ENCODE measurements at regions not wholly inside any gene's neighbourhood (a gene's known extent, or its start where the extent isn't known, plus 50 kb on each side); places are given as distances from the start of the nearest gene placed in this dataset.

DNA sequence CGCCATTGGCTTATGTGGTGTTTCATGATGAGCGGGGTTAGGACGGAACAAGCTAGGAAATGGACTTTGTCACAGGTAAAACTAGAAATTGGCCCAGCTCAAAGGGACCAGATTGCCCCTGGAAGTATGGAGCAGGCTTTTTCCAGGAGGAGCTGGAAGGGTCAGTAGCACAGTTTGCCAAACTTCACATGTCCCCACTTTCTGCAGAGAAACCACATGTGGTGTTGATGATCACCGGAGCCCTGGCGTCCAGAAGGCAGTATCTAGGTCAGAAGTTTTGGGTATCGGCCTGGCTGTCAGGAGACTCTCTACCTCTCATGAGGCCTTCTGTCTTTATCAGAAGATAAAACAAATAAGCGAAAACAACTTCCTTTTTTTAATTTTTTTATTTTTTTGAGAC, 248.5 kb downstream of the SOX9 start:
- Histone ChIP-seq H3K36me3 (no peaks in the 10 kb centered on the region), H3K27ac (no peak overlapping the region), H3K4me1 (no peaks in the 10 kb centered on the region), H3K9me3 (no peaks in the 10 kb centered on the region), H3K27me3 (peaks cover 0 to 3% of the 10 kb centered on the region in 2 donors), H3K4me3 (no peak overlapping the region)
- intact Hi-C loops (cut with DNase I; ENCODE audit: low total_unique reads) = loop anchor here (10.0 kb wide), 1 partner anchor 1545 kb away; no protein-coding TSS in a partner anchor
- TF ChIP-seq, protein P1, sequence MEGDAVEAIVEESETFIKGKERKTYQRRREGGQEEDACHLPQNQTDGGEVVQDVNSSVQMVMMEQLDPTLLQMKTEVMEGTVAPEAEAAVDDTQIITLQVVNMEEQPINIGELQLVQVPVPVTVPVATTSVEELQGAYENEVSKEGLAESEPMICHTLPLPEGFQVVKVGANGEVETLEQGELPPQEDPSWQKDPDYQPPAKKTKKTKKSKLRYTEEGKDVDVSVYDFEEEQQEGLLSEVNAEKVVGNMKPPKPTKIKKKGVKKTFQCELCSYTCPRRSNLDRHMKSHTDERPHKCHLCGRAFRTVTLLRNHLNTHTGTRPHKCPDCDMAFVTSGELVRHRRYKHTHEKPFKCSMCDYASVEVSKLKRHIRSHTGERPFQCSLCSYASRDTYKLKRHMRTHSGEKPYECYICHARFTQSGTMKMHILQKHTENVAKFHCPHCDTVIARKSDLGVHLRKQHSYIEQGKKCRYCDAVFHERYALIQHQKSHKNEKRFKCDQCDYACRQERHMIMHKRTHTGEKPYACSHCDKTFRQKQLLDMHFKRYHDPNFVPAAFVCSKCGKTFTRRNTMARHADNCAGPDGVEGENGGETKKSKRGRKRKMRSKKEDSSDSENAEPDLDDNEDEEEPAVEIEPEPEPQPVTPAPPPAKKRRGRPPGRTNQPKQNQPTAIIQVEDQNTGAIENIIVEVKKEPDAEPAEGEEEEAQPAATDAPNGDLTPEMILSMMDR (IDR thresholded peaks at IDR 0.05) = no peak
- no peak for DNase-seq

DNA sequence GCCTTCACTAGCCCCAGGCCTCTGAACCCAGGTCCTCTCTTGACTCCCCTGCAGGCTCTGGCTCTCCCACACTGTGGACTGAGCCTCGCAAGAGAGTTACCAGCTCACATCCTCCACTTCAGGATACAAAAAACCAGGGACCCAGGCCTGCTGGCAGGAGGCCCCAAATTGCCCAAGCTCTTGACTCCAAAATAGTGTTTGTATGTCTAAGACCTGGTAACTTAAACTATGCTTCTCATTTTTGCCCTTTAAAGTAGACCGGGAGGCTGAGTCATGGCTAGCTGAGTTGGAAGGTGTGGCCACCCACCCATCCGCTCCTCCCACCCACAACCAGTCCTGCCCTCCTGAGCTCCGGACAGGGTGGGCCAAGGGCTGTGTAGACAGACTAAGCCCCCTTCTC, 250.0 kb downstream of the SOX9 start:
- no peak for DNase-seq
- TF ChIP-seq, protein P1 (IDR thresholded peaks at IDR 0.05) = no peak
- H3K4me1 ChIP-seq = no peaks in the 10 kb centered on the region
- H3K27ac ChIP-seq = no peak overlapping the region
- H3K36me3 ChIP-seq = no peaks in the 10 kb centered on the region
- no peaks in the 10 kb centered on the region for H3K9me3 ChIP-seq
- no peak overlapping the region for H3K4me3 ChIP-seq
- peaks cover 0 to 2% of the 10 kb centered on the region in 2 donors for H3K27me3 ChIP-seq
- intact Hi-C loops (cut with DNase I; ENCODE audit: low total_unique reads) = no loop called here

DNA sequence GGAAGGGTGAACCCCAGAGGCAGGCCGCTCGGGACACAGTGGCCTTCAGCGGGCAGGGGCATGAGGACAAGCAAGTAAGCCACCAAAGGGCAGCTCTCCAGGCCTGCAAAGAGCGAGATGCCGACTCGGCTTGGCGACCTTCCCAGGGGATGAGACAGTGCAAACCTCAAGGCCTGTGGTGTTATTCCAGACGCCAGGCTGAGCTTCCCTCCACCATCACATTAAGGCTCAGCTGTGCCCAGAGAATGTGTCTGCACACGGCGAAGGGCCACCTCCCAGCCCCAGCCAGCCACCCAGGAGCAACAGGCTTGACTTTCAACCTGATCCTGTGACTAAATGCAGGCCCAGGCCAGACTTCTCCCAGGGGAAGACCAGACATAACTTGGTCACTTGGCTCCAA, 251.4 kb downstream of the SOX9 start:
- no peak for DNase-seq
- intact Hi-C loops (cut with DNase I; ENCODE audit: low total_unique reads) = no loop called here
- Histone ChIP-seq H3K9me3 (no peaks in the 10 kb centered on the region), H3K4me1 (no peaks in the 10 kb centered on the region), H3K27ac (no peak overlapping the region), H3K36me3 (no peaks in the 10 kb centered on the region), H3K4me3 (no peak overlapping the region), H3K27me3 (peaks cover 0 to 2% of the 10 kb centered on the region in 2 donors)
- TF ChIP-seq, protein P1 (IDR thresholded peaks at IDR 0.05) = no peak

DNA sequence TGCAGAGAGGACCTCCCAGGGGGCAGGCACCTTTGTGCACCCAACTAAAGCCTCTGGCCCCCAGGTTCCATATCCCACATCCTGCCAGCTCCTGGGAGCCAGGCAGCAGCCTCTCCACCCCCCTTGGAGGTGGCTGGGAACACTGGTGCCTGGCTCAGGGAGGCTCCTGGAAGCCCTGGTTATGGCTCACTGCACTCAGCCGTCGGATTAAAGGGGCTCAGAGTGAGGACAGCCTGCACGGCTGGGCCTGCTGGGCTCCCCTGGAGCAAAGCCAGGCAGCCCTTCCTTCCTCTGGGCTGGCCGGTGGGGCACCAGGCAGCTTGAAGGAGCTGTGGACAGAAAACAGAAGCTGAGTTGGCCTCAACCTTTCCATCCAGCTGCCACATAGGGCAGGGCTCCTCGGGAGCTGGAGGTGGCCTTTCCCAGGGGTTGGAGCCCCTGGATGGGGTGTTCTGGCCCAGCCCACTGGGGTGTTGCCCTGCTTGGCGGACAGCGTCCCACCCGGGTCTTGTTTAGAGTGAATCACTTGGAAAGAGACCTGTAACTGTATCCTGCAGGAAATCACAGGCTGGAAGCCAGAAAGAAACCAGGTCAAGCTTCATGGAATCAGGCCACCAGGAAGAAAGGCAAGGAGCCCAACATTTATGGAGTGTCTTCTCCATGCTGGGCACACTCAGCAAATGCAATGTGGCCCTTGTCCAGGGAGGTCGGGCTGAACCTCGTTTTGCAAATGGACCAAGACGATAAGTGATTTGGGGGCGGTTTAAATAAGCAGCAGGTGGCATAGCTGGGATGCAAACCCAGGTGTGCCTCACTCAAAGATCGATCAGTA, 253.3 kb downstream of the SOX9 start:
- Histone ChIP-seq H3K4me3 (no peak overlapping the region), H3K27ac (no peak overlapping the region), H3K36me3 (no peaks in the 10 kb centered on the region), H3K4me1 (no peaks in the 10 kb centered on the region), H3K9me3 (no peaks in the 10 kb centered on the region), H3K27me3 (peaks cover 0 to 2% of the 10 kb centered on the region in 2 donors)
- no peak for DNase-seq
- intact Hi-C loops (cut with DNase I; ENCODE audit: low total_unique reads) = no loop called here
- TF ChIP-seq, protein P1 (IDR thresholded peaks at IDR 0.05) = no peak

DNA sequence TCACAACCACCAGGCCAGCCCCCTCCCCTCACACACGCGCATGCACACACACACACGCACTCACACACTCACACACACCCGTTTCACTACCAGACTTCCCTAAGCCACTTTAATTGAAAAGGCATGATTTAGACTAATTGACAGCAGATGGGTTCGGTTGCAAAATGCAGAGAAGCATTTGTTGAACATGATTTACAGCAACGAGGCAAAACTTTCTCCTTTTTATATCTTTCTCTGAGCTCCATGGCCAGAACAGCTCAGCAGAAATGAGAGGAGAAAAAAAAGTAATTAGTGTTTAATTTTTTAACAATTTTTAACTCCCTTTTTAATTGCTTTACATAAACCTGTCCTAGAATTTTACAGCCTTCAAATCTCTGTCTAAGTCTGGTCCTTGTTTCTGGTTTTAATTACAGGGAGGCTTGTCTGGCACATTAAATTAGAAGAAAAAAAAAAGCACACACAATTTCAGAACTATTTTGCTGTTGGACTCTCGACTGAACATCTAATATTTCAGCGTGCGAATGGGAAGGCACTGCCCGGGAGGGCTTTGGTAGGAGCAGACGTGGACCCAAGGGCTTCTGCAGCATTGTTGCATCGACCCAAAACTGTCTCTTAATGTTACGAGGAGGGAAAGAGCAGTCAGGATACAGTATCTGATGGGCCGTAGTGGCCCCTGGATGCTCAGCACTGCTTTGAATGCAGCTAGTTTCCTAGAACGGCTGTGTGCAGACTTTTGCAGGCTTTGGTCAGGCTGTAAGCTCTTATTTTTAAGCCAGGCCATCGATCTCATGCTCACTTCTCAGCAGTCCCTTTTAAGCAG, 255.9 kb downstream of the SOX9 start:
- DNase-seq = no peak
- TF ChIP-seq, protein P1 (IDR thresholded peaks at IDR 0.05) = no peak
- Histone ChIP-seq H3K4me3 (no peak overlapping the region), H3K9me3 (no peaks in the 10 kb centered on the region), H3K27me3 (peaks cover 0 to 2% of the 10 kb centered on the region in 2 donors), H3K4me1 (no peaks in the 10 kb centered on the region), H3K27ac (no peak overlapping the region), H3K36me3 (no peaks in the 10 kb centered on the region)
- intact Hi-C loops (cut with DNase I; ENCODE audit: low total_unique reads) = no loop called here
